NAMALWA (cell line): ENCODE measurements at regions not wholly inside any gene's neighbourhood (a gene's known extent, or its start where the extent isn't known, plus 50 kb on each side); places are given as distances from the start of the nearest gene placed in this dataset.

Experiments used
- DNase-seq: peaks from one replicate; pipeline ENCODE4 v3.0.0-alpha.2; 2015; ENCODE audit warnings: low spot score

DNA sequence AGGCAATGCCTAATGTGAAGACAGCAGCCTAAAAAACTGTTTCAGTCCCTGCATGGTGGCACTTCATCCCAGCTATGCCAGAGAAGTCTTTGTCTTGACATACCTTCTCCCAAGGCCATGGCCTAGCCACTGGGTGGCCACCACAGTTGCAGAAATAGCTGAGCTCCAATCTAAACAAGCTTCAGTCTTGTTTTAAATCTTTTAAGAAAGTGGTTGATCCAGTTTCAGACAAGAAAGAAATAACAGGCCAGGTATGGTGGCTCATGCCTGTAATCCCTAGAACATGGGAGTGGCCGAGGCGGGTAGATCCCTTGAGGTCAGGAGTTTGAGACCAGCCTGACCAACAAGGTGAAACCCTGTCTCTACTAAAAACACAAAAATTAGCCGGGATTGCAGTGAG, 600.0 kb upstream of the PLXNA2 start:
- DNase-seq, result no peak

DNA sequence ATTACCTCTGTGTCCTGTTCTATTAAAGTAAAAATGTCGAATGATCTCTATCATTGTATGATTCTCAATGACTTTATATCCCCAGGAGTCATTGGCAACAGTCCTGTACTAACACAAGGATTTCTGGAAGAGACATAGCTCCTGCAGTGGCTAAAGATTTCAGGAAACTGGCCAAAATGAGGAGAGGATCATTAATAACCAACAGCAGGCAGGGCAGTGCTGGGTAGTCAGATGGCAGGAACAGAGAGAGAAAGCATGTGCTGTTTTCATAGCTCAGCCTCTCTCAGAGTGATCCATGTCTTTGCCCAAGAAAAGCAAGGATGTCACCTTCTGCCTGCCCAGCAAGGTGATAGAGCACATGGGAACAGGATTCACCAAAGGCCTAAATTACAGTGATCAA, 604.7 kb upstream of the PLXNA2 start:
- DNase-seq, result no peak

DNA sequence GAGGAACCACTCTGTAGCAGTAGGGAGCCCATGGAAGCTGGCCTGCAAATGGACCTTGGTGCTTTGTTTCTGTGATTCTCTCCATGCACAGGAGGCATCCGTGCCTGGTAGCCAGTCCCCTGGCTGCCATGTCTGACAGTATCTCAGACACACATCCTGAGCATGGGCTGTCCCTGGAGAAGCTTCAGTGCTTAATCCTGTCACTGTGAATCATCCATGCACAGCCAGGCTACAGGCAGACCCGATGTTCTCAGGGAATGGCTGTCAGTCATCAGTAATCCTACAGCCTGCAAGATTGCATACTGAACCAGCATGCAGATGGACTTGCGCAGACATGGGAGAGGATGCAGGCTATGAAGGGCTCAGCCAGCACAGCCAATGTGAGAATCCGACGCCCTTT, 606.3 kb upstream of the PLXNA2 start:
- DNase-seq, result no peak

DNA sequence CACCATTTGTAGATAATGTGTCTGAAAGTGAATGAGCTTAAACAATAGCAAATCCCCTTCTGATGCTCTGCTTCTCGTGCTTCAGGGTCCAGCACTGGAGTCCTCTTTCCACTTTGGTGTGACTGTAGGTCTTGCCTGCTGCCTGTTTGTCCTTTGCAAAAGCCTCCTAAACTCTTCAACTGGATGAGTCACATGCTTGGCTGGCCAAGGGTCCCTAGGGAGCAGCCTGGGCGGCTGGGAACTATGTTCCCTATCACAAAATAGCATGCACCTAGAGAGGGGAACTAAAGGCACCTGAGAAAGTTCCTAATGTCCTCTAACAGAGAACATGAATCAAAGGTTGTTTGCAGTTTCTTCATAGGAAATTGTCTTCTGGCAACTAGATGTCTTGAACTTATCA, 607.2 kb upstream of the PLXNA2 start:
- no peak for DNase-seq

DNA sequence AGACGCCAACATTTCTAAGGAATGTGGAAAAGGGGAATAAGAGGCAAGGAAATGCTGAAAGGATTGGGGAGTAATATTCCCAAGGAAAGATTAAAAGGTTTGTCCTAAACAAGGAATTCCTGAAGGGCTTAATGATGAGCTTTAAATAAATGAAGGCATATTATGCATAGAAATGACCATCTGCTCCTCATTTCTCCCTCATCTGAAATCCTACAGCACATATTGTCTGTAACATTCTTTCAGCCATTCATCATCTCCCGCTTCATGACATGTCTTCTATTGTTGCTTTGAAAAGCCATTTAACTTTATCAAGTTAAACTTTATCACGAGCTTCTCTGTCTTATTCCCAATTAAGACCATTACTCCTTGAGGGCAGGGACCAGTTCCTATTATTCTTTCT, 608.7 kb upstream of the PLXNA2 start:
- no peak for DNase-seq

DNA sequence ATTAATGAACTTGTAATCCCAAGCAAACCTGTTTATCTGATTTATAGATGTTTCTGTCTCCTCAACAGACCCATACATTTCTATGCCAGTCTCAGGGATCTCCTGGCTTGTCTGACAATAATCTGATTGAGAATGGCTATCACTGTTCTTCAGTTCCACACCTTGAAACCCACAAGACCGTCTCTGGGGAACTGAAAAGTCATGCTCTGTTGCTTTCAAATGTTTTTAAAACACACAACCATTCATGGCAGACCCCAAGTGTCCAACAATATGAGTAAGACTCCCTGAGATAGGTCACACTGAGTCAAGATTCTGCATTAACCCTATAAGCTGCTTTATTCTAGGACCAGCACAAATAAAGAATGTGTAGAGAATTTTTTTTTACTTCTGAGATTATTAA, 611.2 kb upstream of the PLXNA2 start:
- DNase-seq, result no peak

DNA sequence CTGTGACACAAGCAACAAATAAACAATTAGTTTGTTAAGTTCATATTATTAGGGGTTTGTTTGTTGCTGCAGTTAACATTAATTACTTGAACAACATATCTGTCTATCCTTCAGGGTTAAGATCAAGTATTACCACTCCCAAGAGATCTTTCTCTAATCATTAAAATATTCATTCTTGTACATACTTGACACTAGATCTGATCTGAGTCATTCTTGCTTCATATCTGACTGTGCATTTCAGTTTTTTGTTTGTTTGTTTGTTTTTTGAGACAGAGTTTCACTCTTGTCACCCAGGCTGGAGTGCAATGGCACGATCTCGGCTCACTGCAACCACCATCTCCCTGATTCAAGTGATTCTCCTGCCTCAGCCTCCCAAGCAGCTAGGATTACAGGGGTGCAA, 613.3 kb upstream of the PLXNA2 start:
- DNase-seq, result no peak

DNA sequence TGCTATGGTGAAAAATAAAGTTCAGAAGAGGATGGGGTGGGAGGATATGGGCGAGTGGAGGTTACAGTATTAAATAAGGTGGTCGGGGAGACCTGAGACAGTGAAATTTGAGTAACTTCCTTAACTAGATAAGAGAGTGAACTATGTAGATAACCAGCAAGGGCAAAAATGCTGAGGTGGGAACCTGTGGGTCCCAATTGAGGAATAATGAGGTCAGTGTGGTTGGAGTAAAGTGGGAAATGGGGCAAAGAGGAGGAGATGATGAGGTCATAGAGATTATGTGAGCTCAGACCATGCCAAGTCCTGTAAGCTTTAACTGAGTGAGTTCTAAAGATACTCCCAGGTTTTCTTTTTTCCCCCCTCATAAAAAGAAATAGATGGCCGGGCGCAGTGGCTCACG, 614.6 kb upstream of the PLXNA2 start:
- no peak for DNase-seq

DNA sequence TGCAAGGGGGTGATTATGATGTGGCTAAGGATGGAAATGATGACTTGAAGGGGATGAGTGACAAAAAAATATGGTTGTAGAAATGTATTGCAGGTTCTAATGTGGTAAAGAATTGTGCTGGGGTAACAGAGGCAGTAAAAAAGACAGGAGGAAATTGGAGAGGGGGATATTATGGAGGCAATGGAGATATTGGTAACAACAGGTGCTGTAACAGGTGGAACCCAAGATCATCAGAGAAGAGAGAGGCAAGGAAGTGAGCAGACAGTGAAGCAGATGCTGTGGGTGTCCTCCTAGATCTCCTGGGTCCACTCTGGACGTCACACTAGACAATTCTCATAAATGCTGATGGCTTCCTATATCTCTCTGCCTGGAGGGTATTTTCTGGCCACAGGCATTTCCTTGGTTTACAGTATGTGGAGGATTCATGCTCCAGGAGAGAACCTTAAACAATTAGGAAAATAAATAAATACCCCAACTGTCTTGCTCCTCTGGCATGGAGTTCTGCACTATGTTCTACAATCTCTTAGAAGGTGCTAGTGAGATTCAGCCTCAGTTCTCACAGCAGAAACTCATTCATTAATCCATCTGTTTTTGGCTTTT, 620.3 kb upstream of the PLXNA2 start:
- no peak for DNase-seq

DNA sequence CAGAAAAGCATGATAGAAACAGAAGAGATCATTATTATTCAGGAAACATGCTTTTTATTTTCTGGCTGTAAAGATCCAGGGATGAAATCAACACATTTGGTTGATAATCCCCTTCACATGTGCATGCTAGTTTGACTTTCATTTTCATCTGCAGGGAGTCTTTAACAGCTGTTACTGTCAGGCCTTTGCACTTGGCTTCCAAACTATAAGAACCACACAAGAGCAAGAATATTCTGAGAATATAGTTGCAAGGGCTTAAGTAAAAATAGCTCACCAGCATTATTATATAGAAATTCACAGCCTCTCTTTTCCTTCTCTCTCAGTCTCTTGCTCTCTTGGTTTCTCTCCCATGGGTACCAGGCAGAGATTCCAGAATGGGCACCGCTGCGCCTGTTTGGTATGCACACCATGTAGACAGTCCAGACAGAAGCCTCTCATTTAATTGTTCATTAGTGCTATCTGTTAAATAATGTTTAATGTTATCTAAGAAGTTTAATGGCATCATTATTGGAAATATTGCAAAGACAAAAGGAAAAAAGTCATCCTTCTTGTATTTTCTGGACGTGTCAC, 622.3 kb upstream of the PLXNA2 start:
- no peak for DNase-seq

DNA sequence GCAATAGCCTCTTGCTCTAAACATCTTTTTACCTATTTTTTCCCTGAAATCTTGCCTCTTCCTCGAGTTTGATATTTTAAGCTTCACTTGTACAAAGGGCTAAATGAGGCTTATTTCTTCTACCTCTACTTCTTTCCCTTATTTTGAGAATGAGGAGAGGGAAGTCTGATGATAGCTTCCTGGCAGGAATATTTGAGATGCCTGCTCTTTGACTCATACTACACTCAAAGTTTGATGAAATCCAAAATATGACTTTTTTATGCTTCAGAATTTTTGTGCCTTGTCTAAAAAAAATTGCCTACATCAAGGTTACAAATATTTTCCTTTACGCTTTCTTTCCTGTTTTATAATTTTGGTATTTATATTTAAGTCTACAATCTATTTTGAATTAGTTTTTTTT, 624.4 kb upstream of the PLXNA2 start:
- no peak for DNase-seq

DNA sequence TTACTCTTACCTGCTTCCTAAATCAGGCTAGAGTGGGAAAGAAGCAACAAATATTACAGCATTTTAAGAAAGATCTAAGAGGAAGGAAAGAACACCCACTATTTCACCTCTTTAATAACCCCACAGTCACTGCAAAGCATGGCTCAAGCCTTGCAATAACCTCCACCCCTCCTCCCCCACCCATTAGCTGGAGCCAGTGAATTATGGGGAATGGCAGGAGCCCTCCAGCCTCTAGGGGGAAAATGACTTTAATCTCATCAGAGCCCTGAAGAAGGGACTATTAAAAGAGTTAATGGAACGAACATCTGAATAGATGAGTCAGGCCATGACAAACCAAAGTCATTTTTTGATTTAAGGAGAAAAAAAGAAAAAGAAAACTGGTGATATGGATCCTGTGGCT, 630.7 kb upstream of the PLXNA2 start:
- DNase-seq, result no peak

DNA sequence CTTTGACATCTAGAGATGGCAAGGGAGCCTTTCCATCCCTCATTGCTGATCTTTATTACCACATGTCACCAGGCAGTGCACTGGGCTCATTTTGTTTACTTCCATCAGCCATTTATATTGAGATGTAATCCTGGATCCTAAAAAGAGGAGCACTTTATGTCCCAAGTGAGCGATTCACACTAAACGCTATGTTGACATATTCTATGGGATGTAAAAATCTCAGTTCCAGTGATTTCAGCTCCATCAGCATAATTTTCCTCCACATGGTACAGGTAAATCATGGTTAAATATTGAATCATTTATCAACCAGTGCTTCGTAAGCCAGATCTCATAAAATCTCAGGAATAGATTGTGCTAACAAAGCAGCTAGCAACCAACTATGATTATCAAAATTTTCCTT, 634.8 kb upstream of the PLXNA2 start:
- DNase-seq, result no peak

DNA sequence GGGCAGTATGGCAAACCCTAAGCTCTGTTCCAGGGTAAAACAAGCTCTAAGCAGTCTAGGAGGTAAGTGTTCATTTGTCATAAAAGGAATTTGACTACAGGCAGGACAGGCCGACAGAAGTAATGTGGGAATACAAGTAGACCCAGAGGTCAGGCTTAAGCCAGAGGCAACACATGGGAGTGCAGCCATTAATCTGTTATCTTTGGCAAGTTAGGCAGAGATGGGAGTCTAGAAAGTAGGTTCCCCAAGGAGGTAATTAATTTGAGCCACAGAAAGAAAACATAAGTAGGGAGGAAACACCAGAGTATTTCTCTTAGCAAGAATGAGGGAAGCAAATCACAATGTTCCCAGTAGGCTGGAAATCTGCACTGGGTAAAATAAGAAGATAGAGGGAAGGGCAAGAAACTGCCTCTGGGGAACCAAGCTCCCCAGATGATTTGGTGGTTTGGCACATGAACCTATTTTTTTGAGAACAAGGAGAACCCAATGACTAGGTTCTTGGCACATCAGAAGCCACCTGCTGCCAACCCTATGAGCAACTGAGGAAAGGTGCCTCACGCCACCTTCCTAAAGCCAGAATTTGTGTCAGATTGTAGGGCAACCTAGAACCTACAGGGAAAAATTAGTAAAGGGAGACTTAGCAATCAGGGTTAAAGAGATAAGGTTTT, 636.4 kb upstream of the PLXNA2 start:
- no peak for DNase-seq

DNA sequence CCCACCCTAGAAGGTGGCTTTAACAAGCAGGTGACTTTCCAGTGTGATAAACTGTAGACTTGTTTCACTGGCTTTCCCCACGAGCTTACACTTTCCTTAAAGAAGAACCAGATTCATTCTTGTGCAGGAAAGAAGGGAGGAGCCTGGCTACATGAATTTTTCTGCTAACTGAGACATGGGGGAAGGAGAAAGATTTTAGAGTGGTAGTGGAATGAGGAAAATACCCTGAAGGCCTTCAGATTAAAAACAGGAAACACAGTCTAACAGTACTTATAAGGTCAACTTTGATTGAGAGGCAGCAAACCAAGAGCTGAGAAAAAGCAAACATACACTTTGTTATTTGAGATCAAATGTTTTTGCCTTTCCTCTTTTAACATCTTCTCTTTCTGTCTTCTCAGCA, 640.9 kb upstream of the PLXNA2 start:
- no peak for DNase-seq

DNA sequence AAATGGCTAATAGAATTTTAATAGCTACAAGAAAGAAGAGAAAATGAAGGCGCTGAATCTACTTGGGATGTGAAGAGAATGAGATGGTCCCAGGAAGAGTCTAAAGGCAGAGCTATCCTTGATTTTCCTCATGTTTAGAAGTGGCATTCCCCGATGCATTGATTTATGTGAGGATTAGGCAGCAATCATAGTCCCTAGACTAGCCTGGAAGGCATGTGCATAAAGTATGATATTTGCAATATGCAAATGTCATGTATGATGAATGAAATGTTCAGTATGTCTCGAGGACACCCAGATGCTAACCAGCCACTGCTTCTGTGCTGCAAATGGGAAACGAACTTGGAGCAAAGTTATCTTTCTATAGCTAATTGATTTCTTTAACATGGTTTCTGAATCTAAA, 641.5 kb upstream of the PLXNA2 start:
- no peak for DNase-seq

DNA sequence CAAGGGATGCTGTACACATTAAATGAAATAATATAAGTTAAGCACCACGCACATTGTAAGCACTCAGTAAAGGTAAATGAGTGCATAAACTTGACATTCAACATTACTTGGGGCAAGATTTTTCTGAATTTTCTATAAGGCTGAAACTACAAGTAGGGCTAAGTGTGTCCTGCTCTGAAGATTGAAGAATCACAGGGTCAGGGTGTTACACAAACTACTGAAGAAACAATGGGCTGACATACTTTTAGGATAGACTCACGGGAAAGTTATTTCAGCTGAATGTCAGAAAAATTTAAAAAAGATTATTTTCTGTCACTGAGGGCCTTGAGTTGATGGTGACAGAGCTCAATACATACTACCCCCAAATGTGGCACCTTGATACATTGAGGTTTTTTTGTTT, 644.2 kb upstream of the PLXNA2 start:
- no peak for DNase-seq

DNA sequence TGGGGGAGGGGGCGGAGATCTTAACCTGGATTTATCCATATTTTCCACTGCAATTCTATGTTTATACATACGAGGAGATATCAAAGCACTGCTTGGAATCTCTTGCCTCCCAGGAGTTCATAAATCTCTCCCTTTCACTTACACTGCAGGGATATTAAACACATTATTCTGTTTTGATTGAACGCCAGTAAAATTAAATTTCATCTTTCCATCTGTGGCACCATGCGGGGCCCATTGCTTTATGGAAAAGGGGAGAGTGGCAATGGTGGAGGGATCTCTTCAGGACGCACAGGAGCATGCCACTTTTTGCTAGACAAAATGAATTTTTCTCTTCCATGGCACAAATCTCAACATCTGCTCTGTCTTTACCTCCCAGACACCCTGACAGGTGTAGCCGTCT, 648.0 kb upstream of the PLXNA2 start:
- DNase-seq, result no peak

DNA sequence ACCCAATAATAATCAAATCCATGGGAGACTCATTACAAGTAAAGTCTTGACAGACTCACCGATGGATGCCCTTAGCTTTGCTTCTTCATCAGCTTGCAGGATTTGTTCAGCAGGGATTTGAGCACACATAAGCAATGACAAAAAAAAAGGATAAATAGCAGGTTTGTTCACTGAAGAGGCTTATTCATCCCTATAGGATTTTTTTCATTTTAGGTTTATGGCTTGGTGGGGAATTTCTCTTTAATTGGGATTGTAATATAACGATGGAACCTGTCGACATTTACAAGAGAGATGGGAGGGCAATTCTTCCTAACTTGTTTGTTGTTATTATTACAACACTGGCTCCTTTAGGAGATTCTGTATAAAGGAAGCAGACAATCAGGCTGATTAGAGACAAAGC, 649.1 kb upstream of the PLXNA2 start:
- DNase-seq, result no peak

DNA sequence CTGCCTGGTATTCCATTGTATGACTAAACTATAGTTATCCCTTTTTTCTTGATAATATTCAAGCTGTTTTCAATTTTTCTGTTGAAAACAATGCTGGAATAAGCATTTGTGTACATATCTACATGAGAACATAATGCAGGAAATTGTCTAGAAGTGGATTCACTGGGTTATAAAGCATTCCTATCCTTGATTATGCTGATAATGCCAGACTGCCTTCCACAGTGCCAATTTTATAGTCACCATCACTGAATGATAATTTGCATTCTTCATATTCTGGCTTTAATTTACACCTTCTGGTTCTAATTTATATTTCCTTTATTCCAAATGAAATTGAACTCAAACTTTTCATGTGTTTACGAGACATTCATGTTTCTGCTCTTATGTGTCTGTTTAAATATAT, 651.0 kb upstream of the PLXNA2 start:
- no peak for DNase-seq

DNA sequence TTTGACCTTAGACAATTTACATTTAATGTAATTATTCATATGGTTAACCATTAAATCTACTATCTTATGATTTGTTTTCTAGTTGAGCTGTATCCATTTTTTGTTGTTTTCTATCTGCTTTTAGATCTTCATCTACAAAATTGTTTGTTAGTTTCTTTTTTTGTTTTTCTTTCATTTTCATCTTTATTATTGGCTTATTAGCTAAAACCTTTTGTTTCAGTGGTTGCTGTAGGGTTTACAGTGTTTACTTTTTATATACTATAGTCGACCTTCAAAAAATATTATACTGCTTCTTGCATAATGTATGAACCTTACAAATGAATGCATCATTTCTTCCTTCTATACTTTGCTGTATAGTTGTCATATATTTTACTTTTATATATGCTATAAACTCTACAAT, 651.6 kb upstream of the PLXNA2 start:
- no peak for DNase-seq

DNA sequence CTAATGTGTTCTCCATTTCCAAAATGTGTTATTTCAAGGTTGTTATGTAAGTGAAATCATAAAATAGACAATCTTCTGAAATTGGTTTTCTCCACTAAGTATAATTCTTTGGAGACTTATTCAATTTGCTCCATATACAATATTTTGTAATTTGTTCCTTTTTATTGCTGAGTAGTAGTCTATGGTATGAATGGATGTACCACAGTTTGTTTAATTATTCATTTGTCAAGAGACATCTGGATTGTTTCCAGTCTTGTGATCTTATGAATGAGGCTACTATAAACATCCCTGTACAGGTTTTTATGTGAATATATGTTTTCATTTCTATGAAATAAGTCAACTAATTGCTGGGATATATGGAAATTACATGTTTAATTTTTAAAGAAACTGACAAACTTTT, 652.6 kb upstream of the PLXNA2 start:
- no peak for DNase-seq

DNA sequence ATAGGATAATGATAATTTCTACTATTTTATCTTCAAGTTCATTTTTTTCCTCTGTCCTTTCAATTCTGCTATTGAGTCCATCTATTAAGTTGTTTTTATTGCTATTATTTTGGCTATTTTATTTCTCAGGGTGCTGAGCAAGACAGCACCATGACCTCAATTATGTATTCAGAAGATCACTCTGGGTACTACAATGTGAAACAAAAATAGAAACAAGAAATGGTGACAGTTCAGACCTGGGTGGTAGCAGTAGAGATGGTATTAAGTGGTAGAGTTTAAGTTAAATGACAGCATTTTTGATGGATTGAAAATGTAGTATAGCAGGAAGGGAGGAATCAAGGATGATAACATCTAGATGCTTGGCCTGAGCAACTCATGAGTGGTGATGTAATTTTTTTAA, 655.3 kb upstream of the PLXNA2 start:
- no peak for DNase-seq

DNA sequence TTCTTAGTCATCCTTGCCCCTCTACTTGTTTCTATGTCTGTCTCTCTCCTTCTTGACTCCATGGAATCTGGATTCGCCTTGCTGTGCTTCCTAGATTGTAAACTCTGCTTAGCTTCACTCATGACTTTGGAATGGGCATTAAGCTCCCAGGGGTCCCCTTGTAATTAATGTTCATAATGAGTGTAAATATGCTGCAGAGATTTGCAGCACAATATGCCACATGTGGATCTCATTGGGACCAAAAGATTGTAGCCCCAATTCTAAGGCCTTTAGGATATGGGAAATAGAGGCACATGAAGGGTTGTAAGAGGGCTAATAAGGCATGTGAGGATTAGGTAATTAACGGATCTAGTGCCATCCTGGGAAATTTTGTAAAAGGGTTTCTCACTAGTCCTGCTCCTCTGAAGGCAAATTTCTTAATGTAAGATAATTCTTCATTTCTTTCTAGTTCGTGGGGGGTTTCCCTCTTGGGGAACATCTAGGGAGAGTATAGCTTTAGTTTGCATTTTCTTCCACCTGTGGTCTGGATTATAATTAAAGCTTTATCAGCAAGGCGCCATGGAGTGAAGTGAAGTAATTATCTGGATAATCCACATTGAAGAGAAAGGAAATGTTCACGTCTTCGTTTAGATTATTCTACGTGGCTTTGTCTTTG, 659.2 kb upstream of the PLXNA2 start:
- DNase-seq, result no peak
